H9 (cell line): ENCODE measurements at regions not wholly inside any gene's neighbourhood (a gene's known extent, or its start where the extent isn't known, plus 50 kb on each side); places are given as distances from the start of the nearest gene placed in this dataset.

Experiments
- DNase-seq: peaks from one replicate; pipeline ENCODE4 v3.0.0-alpha.2; 2017
- H2AFZ ChIP-seq: one replicate; pipeline ENCODE4 v1.6.1; 2013; ENCODE audit warnings: mild to moderate bottlenecking, low read length, control low read depth, moderate library complexity
- H2AK5ac ChIP-seq: 2 replicates; pipeline ENCODE4 v1.6.1; 2013; ENCODE audit warnings: low read length, control low read depth, mixed read lengths; ENCODE audit not compliant: insufficient read length
- H2BK120ac ChIP-seq: one replicate; pipeline ENCODE4 v1.6.1; 2013; ENCODE audit warnings: low read depth, mild to moderate bottlenecking, low read length, control low read depth, inconsistent platforms; ENCODE audit not compliant: poor library complexity, severe bottlenecking
- H2BK12ac ChIP-seq: 2 replicates; pipeline ENCODE4 v1.6.1; 2013; ENCODE audit warnings: low read length, control low read depth, mixed read lengths, low read depth; ENCODE audit not compliant: insufficient read length
- H2BK15ac ChIP-seq: 2 replicates; pipeline ENCODE4 v1.6.1; 2013; ENCODE audit warnings: low read depth, low read length, control low read depth
- H2BK20ac ChIP-seq: one replicate; pipeline ENCODE4 v1.6.1; 2013; ENCODE audit warnings: low read depth, mild to moderate bottlenecking, low read length, control low read depth, inconsistent platforms; ENCODE audit not compliant: poor library complexity, severe bottlenecking
- H2BK5ac ChIP-seq: 2 replicates; pipeline ENCODE4 v1.6.1; 2013; ENCODE audit warnings: low read length, control low read depth, mixed read lengths; ENCODE audit not compliant: insufficient read length
- H3K14ac ChIP-seq: 2 replicates; pipeline ENCODE4 v1.6.1; 2013; ENCODE audit warnings: low read length, control low read depth; ENCODE audit not compliant: insufficient read depth
- H3K18ac ChIP-seq: 2 replicates; pipeline ENCODE4 v1.6.1; 2013; ENCODE audit warnings: low read depth, mild to moderate bottlenecking, mixed read lengths, low read length, control low read depth; ENCODE audit not compliant: insufficient read length
- H3K23ac ChIP-seq: 2 replicates; pipeline ENCODE4 v1.6.1; 2013; ENCODE audit warnings: low read length, control low read depth, mixed read lengths, low read depth; ENCODE audit not compliant: insufficient read length
- H3K23me2 ChIP-seq: 2 replicates; pipeline ENCODE4 v1.6.1; 2013; ENCODE audit warnings: low read depth, mild to moderate bottlenecking, mixed read lengths, low read length, control low read depth; ENCODE audit not compliant: insufficient read length, poor library complexity, severe bottlenecking
- H3K27ac ChIP-seq: 2 replicates; pipeline ENCODE4 v1.5.1; 2013; ENCODE audit warnings: low read length, control low read depth, mixed read lengths, low read depth; ENCODE audit not compliant: insufficient read length
- H3K27me3 ChIP-seq: 2 replicates; pipeline ENCODE4 v1.6.1; 2013; ENCODE audit warnings: low read length, control low read depth, inconsistent platforms; ENCODE audit not compliant: insufficient read depth
- H3K4ac ChIP-seq: 2 replicates; pipeline ENCODE4 v1.6.1; 2013; ENCODE audit warnings: low read depth, mild to moderate bottlenecking, control low read depth, inconsistent platforms, low read length, moderate library complexity
- H3K4me1 ChIP-seq: 2 replicates; pipeline ENCODE4 v1.6.1; 2013; ENCODE audit warnings: low read length, control low read depth, inconsistent platforms; ENCODE audit not compliant: insufficient read depth
- H3K4me2 ChIP-seq: 2 replicates; pipeline ENCODE4 v1.6.1; 2013; ENCODE audit warnings: low read length, control low read depth, mixed read lengths; ENCODE audit not compliant: insufficient read length, insufficient read depth
- H3K56ac ChIP-seq: 2 replicates; pipeline ENCODE4 v1.6.1; 2013; ENCODE audit warnings: low read depth, mild to moderate bottlenecking, mixed read lengths, low read length, control low read depth; ENCODE audit not compliant: insufficient read length
- H3K79me1 ChIP-seq: 2 replicates; pipeline ENCODE4 v1.6.1; 2013; ENCODE audit warnings: low read depth, mild to moderate bottlenecking, moderate library complexity, low read length, control low read depth, inconsistent platforms; ENCODE audit not compliant: insufficient read depth, poor library complexity, severe bottlenecking
- H3K79me2 ChIP-seq: 2 replicates; pipeline ENCODE4 v1.6.1; 2013; ENCODE audit warnings: low read length, control low read depth, inconsistent platforms; ENCODE audit not compliant: insufficient read depth
- H3K9ac ChIP-seq: 2 replicates; pipeline ENCODE4 v1.6.1; 2013; ENCODE audit warnings: low read length, control low read depth, mixed read lengths; ENCODE audit not compliant: insufficient read length; ENCODE audit errors: extremely low read depth
- H3K9me3 ChIP-seq: one replicate; pipeline ENCODE4 v1.6.1; 2013; ENCODE audit warnings: low read depth, low read length, inconsistent platforms; ENCODE audit not compliant: control insufficient read depth
- H3T11ph ChIP-seq: one replicate; pipeline ENCODE4 v1.6.1; 2013; ENCODE audit warnings: mild to moderate bottlenecking, low read length, control low read depth, inconsistent platforms
- H4K20me1 ChIP-seq: one replicate; pipeline ENCODE4 v1.6.1; 2013; ENCODE audit not compliant: control insufficient read depth, insufficient read length, insufficient read depth
- H4K5ac ChIP-seq: 2 replicates; pipeline ENCODE4 v1.6.1; 2013; ENCODE audit warnings: low read depth, mild to moderate bottlenecking, mixed read lengths, low read length, control low read depth; ENCODE audit not compliant: insufficient read length
- H4K8ac ChIP-seq: replicated peaks from 2 replicates; pipeline ENCODE4 v1.6.1; 2013; ENCODE audit warnings: low read length, control low read depth, mixed read lengths, low read depth; ENCODE audit not compliant: insufficient read length
- H4K91ac ChIP-seq: 2 replicates; pipeline ENCODE4 v1.6.1; 2013; ENCODE audit warnings: low read depth, mild to moderate bottlenecking, moderate library complexity, mixed read lengths, low read length, control low read depth; ENCODE audit not compliant: insufficient read length
- H3K27ac Mint-ChIP-seq, 3 experiments: 2 replicates in 2 of 3; 3 replicates in 1 of 3; pipeline ENCODE4 v1.8.0; 2020 to 2021; ENCODE audit warnings: mixed read lengths in 3 of 3, mild to moderate bottlenecking in 1 of 3, moderate library complexity in 1 of 3
- H3K27me3 Mint-ChIP-seq: 2 replicates; pipeline ENCODE4 v1.8.0; 2021; ENCODE audit warnings: low read depth, mild to moderate bottlenecking, moderate library complexity, mixed read lengths
- H3K36me3 Mint-ChIP-seq, 3 experiments: 2 replicates in 2 of 3; 3 replicates in 1 of 3; pipeline ENCODE4 v1.8.0; 2020 to 2021; ENCODE audit warnings: low read depth in 3 of 3, mixed read lengths in 3 of 3; ENCODE audit not compliant: insufficient read depth in 1 of 3
- H3K4me1 Mint-ChIP-seq, 2 experiments: 2 replicates each; pipeline ENCODE4 v1.8.0; 2020; ENCODE audit warnings: mixed read lengths in 2 of 2
- H3K4me3 Mint-ChIP-seq, 2 experiments: 2 replicates in 1 of 2; 3 replicates in 1 of 2; pipeline ENCODE4 v1.8.0; 2020 to 2021; ENCODE audit warnings: mild to moderate bottlenecking in 2 of 2, mixed read lengths in 2 of 2, moderate library complexity in 1 of 2
- H3K9me3 Mint-ChIP-seq, 2 experiments: 2 replicates in 1 of 2; 3 replicates in 1 of 2; pipeline ENCODE4 v1.8.0; 2020; ENCODE audit warnings: mild to moderate bottlenecking in 2 of 2, mixed read lengths in 2 of 2, moderate library complexity in 1 of 2
- CTCF ChIP-seq: fragments of 200-600 bp; sonication (generic); conservative IDR thresholded peaks from 3 replicates; pipeline ENCODE4 v1.8.0; 2021; ENCODE audit warnings: antibody characterized with exemption, mild to moderate bottlenecking
- WGBS: extraction: QIAGEN DNeasy Blood & Tissue Kit; methylation state at CpG from one replicate; pipeline ENCODE4 v1.1.7; 2013; ENCODE audit warnings: missing lambda C conversion rate, low lambda C conversion rate, mixed read lengths; ENCODE audit not compliant: insufficient read length; ENCODE audit errors: extremely low coverage; 5-methylcytosine and 5-hydroxymethylcytosine counted together

- no peak overlapping the region for H2AK5ac ChIP-seq
- no peak overlapping the region for H2BK120ac ChIP-seq
- Mint-ChIP-seq H3K36me3 (peaks cover 12 to 25% (median 12%) of the 10 kb centered on the region in 3 experiments), H3K27ac (no peak overlapping the region), H3K27me3 (no peaks in the 10 kb centered on the region), H3K4me1 (no peaks in the 10 kb centered on the region), H3K4me3 (no peak overlapping the region), H3K9me3 (peaks cover 27 to 32% of the 10 kb centered on the region in 2 experiments)
- no peak overlapping the region for H2BK20ac ChIP-seq
- no peak overlapping the region for H2BK12ac ChIP-seq
- H3K27ac ChIP-seq, result no peak overlapping the region
- H3K79me1 ChIP-seq, result no peaks in the 10 kb centered on the region
- no peaks in the 10 kb centered on the region for H3K4me1 ChIP-seq
- H2AFZ ChIP-seq, result no peak overlapping the region
- no peaks in the 10 kb centered on the region for H3K23me2 ChIP-seq
- H2BK15ac ChIP-seq, result no peak overlapping the region
- H3K79me2 ChIP-seq, result no peaks in the 10 kb centered on the region
- no peak overlapping the region for H3K9ac ChIP-seq
- no peak overlapping the region for H4K5ac ChIP-seq
- no peak overlapping the region for H3K23ac ChIP-seq
- no peak overlapping the region for H2BK5ac ChIP-seq
- H3K4me2 ChIP-seq, result no peak overlapping the region
- H3K9me3 ChIP-seq, result no peaks in the 10 kb centered on the region
- no peak overlapping the region for H4K8ac ChIP-seq
- no peak overlapping the region for H3K56ac ChIP-seq
- no peak for TF ChIP-seq CTCF
- H3K14ac ChIP-seq, result no peak overlapping the region
- no CpG with 5 or more reads among the region's 3 CpGs for WGBS
- H3K18ac ChIP-seq, result no peak overlapping the region
- DNase-seq, result no peak
- H3K4ac ChIP-seq, result no peak overlapping the region
- H3T11ph ChIP-seq, result no peak overlapping the region
- H3K27me3 ChIP-seq, result no peaks in the 10 kb centered on the region
- no peak overlapping the region for H4K91ac ChIP-seq
- H4K20me1 ChIP-seq, result no peaks in the 10 kb centered on the region
Observed at GRCh38 chr5:92795633-92796032, 785.4 kb downstream of the NR2F1-AS1 start.
